Activated CD8-positive, alpha-beta memory T cell treated with anti-CD3 and anti-CD28 coated beads for 48 hours (primary cell): ENCODE measurements at regions not wholly inside any gene's neighbourhood (a gene's known extent, or its start where the extent isn't known, plus 50 kb on each side); places are given as distances from the start of the nearest gene placed in this dataset.
"Not testable (repeated sequence)": the region's sequence is repeated elsewhere in the genome, so short reads cannot be mapped to it uniquely, and the experiment has no call there.

ENCODE experiments used
- DNase-seq, 3 experiments: peaks; one replicate each; pipeline ENCODE4 v3.0.0-alpha.2; 2020; ENCODE audit warnings: low read depth in 2 of 3, low spot score in 2 of 3

DNA sequence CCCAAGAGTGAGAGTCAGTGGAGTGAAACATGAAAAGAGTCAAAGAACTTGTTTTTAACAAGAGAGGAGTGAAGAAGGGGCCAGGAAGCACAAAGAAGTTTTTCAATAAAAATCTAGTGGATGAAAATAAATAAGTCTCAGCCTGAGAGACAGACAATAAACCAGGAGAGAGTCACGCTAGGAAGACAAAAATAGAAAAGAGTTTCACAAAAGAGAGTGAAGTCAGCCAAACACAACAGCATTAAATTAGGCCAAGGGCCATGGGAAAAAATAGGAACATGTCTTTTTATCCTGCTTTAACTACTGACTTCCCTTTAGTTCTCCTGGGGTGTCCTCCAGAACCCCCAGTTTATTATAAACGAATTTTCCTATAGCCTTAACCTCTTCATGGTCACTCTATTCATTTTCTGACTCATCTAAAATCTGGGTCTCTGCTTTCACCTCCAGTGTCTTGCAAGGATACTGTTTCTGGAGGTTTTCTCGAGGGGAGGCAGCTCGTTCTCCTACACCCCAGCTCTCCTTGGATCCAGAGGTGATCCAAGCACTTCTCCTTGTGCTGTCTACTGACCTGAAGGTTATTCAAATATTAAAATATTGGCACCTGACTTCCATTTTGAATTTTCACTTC lies 571.5 kb upstream of the PPP2R3A start:
- no peak for DNase-seq

DNA sequence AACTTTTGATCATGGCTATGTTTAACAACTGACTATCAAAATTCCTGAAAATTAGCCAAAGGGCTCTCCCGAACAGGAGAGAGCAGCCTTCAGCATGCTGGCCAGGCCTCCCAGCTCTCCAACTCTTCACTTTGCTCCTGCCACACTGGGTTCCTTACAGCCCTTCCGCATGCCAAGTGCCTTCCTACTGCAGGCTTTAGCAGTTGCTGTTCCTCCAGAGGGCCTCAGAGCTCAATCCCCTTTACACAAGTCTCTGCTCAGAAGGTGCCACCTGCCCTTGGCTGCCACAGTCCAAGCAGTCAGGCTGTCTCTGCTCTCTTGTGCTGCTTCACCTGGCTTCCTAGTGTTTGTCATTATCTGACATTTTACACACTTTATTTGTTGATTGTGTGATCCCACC lies 553.1 kb upstream of the PPP2R3A start:
- no peak for DNase-seq

DNA sequence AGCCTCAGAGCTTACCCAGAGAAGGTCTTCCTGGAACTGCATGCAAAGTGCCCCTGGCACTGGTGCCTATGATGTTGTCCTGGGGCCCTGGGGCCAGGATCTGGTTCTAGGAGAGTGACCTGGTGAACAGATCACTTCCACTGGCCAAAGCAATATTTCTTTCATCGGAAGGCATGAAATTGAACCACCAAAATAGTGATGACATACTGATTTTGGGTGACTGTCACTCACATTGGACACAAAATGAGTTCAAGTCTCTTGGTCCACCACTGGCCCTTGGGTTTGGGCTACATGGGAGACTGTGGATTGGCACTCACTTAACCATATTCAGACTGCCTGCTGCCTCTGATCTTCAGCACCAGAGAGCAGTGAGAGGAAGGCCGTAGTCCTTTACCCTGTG lies 549.3 kb upstream of the PPP2R3A start:
- DNase-seq, result no peak

DNA sequence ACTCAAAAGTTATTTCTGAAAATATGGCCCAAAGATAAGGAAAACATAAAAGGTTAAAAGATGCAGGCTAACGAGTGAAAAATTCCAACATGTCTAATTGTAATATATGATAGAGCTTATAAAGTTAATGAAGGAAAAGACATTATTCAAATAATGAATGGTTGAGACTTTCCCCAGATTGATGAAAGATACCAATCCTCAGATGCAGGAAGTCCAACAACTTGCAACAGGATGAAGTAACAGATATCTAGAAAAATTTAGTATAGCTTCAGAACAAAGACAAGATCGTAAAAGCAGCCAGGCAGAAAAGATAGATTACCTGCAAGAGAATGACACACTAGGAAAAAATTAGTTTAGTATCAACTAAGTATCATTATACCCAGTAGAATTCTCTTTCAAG lies 546.4 kb upstream of the PPP2R3A start:
- no peak for DNase-seq

DNA sequence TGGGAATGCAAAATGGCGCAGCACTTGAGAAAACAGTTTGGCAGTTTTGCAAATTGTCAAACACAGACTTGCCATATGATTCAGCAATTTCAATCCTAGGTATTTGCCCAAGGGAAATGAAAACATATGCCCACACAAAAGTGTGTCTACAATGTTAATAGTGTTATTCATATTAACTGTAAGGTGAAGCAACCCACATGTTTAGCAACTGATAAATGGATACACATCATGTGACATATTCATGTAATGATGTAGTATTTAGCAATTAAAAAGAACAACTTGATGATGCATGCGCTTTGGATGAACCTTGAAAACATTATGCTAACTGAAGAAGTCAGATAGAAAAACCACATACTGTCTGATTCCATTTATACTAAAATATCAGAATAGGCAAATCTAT lies 539.0 kb upstream of the PPP2R3A start:
- no peak for DNase-seq

DNA sequence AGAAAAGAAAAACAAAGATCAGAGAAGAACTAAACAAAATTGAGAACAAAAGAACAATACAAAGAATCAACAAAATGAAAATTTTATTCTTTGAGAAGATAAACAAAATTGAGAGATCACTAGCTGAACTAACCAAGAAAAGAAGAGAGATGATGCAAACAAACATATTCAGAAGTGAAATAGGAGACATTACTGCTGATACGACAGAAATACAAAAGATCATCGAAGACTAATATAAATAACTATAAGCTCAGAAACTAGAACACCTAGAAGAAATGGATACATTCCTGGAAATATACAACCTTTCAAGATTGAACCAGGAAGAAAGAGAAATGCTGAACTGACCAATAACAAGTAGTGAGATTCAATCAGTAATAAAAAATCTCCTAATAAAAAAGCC lies 533.1 kb upstream of the PPP2R3A start:
- no peak for DNase-seq

DNA sequence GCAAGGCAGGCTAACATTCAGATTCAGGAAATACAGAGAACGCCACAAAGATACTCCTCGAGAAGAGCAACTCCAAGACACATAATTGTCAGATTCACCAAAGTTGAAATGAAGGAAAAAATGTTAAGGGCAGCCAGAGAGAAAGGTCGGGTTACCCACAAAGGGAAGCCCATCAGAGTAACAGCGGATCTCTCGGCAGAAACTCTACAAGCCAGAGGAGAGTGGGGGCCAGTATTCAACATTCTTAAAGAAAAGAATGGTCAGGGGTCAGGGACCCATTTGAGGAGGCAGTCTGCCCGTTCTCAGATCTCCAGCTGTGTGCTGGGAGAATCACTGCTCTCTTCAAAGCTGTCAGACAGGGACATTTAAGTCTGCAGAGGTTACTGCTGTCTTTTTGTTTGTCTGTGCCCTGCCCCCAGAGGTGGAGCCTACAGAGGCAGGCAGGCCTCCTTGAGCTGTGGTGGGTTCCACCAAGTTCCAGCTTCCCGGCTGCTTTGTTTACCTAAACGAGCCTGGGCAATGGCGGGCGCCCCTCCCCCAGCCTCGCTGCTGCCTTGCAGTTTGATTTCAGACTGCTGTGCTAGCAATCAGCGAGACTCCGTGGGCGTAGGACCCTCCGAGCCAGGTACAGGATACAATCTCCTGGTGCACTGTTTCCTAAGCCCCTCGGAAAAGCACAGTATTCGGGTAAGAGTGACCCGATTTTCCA lies 526.5 kb upstream of the PPP2R3A start:
- not testable (repeated sequence) for DNase-seq

DNA sequence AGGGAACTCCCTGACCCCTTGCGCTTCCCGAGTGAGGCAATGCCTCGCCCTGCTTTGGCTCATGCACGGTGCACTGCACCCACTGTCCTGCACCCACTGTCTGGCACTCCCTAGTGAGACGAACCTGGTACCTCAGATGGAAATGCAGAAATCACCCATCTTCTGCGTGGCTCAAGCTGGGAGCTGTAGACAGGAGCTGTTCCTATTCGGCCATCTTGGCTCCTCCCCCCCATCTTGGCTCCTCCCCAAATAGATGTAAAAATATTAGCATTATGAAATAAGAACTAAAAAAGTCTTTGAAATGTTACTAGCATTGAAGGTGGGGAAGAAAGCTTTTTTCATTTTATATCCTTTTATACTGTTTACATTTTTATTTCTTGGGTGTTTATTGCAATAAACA lies 525.9 kb upstream of the PPP2R3A start:
- not testable (repeated sequence) for DNase-seq

DNA sequence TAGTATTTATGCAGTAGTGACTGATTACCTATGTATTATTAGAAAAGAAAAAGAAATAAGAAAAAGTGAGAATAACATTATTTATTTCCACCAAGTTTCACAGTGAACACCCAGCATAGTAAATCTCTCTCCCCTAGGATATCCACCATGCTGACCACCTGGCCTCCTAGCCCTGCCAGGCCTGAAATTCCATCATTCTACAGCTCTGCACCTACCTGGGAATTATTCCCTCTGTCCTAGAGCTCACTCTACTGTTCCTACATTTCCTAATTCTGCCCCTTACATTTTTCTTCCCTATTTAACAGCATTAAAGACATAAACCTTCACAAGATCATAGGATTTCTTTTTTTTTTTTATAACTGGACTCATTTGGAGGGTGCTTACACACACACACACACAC lies 525.3 kb upstream of the PPP2R3A start:
- no peak for DNase-seq

DNA sequence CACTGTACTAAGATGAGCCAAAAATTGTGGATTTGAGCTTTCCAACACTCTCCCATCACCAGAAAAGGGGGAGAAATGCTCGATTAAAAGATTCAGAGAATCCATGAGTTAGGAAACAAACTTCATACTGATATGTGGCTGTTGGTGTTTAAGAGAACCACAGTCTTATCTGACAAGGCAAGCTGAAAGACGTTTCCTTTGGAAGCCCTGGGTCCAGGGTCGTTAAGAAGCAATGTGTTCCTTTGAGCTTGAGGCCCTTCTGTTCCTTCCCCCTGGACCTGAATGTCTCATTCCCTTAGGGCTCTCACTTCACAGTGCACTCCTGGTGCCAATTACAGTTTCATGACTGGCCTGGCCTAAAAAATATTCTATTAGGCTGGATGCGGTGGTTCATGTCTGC lies 524.8 kb upstream of the PPP2R3A start:
- DNase-seq, result no peak

DNA sequence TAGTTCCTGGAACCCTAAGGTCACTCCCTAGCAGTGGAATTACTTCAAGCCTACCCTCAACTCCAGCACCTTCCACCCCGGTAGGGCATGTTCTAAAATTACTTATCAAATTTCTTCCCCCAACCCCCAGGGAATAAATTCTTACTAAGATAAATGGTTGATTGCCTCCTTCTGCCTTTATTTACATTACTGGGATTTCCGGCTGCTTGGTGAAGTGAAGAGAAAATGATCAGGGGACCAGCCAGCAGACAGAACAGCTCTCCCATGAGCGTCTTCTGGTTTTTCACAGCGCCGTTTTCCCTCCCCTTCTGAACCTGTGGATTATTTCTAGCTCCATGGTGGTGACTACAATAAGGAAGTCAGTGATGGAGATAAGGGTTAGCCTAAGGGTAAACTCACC lies 521.5 kb upstream of the PPP2R3A start:
- DNase-seq, result no peak

DNA sequence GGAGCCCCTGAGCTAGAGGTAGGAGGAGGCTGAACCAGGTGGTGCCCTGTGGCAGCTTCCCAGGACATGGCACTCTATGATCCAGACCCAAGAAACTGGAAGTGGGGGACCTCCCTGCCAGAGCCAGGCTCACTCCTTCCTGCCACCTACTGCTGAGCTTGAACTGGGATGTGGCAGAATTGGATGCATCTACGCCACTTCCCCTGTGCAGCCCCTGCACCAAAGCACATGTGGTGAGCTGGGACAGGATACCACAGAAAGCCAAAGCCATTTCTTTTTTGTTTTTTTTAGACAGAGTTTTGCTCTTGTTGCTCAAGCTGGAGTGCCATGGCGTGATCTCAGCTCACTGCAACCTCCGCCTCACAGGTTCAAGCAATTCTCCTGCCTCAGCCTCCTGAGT lies 518.0 kb upstream of the PPP2R3A start:
- DNase-seq, result no peak

DNA sequence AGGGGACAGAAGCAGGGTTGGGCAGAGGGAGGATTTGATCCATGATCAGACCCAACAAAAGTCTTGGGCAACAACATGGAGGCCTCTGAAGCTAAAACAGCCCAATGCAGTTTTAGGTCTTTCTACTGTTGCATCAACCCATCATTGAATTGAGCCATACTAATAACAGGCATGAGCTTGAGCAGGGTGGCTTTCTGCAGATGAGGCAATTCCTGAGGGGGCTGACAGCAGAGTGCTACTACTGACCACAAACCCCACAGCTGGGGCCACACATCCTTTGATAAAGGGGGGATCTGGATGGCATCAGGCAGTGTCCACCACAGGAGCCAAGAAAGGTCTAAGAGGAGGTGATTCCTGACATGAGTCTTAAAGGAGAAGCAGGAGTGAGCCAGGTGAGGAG lies 517.0 kb upstream of the PPP2R3A start:
- no peak for DNase-seq

DNA sequence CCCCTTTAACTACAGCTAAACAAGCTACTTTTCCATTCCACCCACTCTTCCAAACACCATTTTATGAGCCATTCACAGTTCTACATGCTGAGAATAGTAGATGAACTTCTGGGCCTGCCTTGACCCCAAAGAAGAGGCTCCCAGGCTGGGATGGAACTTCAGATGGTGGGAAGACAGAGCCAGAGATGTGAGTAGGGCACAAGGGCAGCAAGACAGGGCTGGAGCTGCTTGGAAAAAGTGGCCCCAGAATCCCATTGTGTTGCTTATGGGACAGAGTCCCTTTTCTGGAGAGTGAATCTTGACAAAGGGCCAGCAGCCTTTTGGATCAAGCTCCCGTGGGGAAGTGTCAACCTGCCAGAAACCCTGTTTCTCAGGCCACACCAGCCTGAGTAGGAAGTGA lies 516.5 kb upstream of the PPP2R3A start:
- DNase-seq, result no peak

DNA sequence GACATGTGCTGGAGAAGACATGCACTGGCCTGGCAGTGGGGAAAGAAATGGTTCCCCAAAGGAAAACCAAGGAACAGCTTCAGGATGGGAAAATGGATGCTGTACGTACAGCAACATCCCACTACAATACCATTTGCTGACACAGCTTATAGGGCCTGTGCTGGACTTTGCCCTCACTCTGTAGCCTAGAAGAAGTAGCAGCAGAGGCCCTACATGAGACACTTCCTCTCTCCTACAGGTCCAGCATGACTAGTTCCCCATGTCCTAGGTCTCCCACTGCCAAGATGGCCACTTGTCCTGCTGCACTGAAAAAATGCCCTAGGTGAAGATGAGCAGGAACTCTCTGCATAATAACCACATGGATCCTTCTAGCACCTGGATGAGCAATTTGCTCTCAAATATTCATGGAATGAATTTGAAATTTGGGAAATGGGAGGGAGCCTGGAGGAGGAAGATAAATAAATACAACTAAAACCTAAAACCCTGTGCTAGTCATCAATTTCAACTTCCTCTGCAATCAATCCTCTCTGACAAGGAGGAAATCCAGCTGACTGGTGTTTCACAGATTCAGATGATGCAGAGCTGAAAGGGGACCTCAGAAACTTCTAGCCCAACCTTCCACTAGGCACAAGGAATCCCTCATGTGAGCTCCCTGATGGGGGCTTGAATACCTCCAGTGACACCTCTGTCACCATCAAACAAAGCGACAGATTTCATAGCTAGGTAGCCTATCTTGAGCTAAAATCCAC lies 514.3 kb upstream of the PPP2R3A start:
- no peak for DNase-seq

DNA sequence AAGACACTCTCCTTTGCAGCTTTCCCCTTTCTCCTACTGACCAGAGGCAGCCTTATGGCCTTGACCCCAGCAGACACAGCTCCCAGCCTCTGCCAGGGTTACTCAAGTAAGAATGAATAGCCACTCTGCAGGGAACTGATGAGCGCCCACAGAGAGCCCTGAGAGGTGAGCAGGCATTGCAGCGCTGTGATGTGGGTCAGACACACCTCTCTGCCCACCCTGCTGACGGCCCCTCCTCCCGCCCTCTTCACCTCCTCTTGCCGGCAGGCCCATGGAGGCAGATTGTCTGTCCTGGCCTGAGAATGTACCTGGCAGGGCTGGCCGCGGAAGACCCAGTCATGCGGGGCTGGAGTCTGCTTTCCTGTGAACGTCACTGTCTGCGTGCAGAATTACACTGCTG lies 512.6 kb upstream of the PPP2R3A start:
- no peak for DNase-seq

DNA sequence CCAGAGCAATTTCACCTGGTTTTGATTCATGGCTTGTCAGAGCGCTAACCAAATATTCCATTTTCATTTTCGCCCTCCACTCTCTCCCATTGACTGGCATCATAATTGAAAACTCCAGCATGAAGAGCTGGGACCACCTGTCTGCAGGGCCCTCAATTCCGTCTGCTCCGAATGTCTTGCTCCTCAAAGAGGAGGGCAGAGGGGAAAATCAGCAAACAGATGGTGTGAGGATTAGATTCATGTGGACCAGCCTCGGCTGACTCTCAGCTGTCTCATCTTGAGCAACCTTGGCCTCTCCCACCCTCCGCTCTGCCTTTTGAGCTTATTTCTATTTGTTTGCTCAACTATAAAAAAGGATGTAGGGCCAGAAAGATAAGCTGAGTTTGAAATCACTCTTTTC lies 512.2 kb upstream of the PPP2R3A start:
- no peak for DNase-seq

DNA sequence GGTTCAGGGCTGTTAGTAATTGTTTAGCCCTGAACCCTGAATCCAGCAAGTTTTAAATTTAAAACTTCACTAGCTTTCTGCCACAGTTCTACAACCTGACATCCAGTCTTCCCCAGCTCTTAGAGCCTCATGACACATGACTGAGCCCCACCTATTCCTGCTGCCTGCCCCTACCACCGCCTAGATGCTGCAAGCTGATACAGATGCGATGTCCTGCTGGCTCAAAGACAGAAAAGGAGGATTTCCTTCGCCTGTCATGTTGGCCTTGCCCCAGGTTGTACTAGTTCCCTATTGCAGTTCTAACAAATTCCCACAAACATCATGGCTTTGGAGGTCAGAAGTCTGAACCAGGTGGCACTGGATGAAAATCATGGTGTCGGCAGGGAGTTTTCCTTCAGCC lies 510.6 kb upstream of the PPP2R3A start:
- DNase-seq, result no peak

DNA sequence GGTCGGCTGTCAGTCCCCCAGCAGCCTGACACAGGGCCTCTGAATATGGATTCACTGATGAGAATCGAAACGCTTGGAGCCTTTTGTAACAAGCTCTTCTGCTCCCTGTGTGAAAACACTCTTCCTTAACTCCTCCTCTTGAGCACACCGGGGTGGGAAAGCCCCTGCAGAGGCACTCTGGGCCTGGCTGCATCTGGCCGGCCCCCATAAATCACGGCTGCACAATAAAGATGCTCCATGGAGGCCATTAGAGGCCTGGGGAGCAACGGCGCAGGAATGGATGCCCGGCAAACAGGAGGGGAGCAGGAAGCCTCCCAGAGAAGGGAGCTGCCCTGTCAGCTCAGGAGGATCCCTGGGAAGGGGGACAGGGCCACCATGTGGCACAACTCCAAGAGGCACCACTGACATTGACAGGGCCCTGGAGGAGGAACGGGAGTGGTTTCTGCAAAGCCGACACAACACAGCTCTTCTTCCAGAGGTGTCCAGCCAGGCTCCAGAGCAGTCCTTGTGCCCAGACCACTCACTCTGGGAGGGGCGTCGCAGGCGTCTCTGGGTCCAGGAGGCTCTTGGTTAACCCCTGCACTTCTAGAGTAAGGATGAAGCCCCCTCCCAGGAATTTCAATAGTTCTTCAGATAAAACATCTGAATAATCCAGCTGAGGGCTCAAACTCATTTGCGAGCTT lies 509.3 kb upstream of the PPP2R3A start:
- no peak for DNase-seq

DNA sequence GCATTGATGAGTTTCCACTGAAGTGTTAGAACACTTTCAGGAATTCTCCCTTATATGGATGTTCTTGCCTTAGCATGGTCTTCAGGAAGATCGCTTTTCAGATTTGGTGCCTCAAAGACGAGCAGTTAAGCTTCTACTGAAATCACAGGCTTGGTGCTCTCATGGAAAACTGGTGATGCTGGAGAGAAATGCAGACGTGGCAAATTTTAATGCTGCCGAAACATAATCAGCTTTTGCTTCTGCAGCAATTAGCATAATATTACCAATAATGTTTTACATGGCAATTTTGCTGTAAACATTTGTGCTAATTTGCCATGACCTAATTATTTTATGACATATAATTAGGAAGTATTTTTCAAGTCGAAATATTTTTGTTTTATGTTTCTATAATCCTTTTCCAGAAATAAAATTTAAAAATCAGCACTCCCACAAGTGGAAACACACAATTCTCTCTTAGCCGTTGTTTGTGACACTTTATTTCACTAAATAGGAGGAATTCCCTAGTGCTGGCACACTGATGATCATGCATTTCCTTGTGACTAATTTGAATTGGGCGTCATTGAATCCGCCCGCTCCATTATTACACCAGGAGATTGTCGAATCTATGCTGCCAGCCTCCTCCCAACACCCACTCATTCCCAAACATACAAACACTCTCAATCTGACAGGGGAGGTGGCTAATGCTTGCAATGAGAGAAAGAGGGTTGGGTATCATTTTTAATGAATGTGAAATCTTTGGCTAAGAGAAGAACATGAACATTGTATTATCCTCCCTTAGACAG lies 506.8 kb upstream of the PPP2R3A start:
- DNase-seq, result no peak

DNA sequence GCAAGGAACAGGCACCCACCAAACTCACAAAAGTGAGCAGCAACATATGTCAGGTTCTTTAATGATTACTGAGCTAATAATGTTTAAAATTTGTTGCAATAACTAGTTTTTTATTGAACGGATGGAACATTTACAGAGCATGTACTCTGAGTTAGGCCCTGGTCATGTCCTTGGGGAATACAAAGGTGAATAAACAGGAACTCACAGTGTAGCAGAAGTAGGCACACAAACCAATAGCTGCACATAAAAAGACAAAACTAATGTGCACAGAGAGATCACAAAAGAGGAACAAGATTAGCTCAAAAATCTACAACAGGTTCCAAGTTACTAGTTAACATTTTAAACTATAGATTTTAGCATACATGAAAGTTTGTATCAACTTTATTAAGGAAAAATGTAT lies 505.3 kb upstream of the PPP2R3A start:
- DNase-seq, result no peak
